ENCODE measurements at regions not wholly inside any gene's neighbourhood (a gene's known extent, or its start where the extent isn't known, plus 50 kb on each side); places are given as distances from the start of the nearest gene placed in this dataset.

GRCh38 chrX:15177316-15177715, 92.6 kb downstream of the ASB9 start:
- TF ChIP-seq POLR2A (IDR thresholded peaks at IDR 0.05): no peak
- no peak for TF ChIP-seq CTCF (IDR thresholded peaks at IDR 0.05)
- no peak for TF ChIP-seq POLR2AphosphoS5 (IDR thresholded peaks at IDR 0.05)

All from breast epithelium (tissue), 3 donors.